Endothelial cell of umbilical vein (primary cell): ENCODE measurements at regions not wholly inside any gene's neighbourhood (a gene's known extent, or its start where the extent isn't known, plus 50 kb on each side); places are given as distances from the start of the nearest gene placed in this dataset.

Experiments
- BruUV-seq: library from RNA; stranded (reverse); fragments of 400-500 nt; replicated peaks from 2 replicates; lab custom pipeline; 2021; lab: Mats Ljungman, UMichigan
- CTCF ChIA-PET: fragments of 300-600, 350-600 bp; sonication (Branson Sonifier 250); formaldehyde crosslinking; loops from one replicate; lab custom pipeline; 2021; ENCODE audit warnings: antibody characterized with exemption, inconsistent platforms; lab: Charles Lee
- POLR2A ChIA-PET: fragments of 300-600, 350-600 bp; sonication (Branson Sonifier 250); formaldehyde crosslinking; loops from one replicate; lab custom pipeline; 2021; ENCODE audit warnings: antibody characterized with exemption, inconsistent platforms; lab: Charles Lee
- DNase-seq: peaks from one replicate; pipeline ENCODE4 v3.0.0-alpha.2; 2011; ENCODE audit warnings: low read depth, low spot score
- FAIRE-seq: peaks from 2 replicates; lab custom pipeline; 2011; peaks lifted over from hg19 to GRCh38; lab: Jason Lieb, UNC
- H2AFZ ChIP-seq: 2 replicates; pipeline ENCODE4 v1.6.0; 2012; ENCODE audit warnings: low read depth, low read length, control low read depth, inconsistent platforms
- H3K27ac ChIP-seq: 2 replicates; pipeline ENCODE4 v1.5.1; 2011; ENCODE audit warnings: low read depth, mild to moderate bottlenecking, control low read depth, low read length, moderate library complexity; ENCODE audit not compliant: insufficient read depth
- H3K27me3 ChIP-seq, 2 experiments: 2 replicates each; pipeline versions ENCODE4 v1.6.0 to v1.6.1; 2011; ENCODE audit warnings: low read length in 2 of 2, mixed read lengths in 1 of 2; ENCODE audit not compliant: control insufficient read depth in 2 of 2, insufficient read depth in 2 of 2
- H3K36me3 ChIP-seq, 2 experiments: 2 replicates in 1 of 2; 3 replicates in 1 of 2; pipeline ENCODE4 v1.5.1; 2011; ENCODE audit warnings: low read length in 2 of 2, mild to moderate bottlenecking in 1 of 2, moderate library complexity in 1 of 2; ENCODE audit not compliant: control insufficient read depth in 2 of 2, insufficient read depth in 2 of 2; ENCODE audit errors: extremely low read depth in 1 of 2
- H3K4me1 ChIP-seq: 3 replicates; pipeline ENCODE4 v1.5.1; 2011; ENCODE audit warnings: mild to moderate bottlenecking, low read length; ENCODE audit not compliant: control insufficient read depth, insufficient read depth; ENCODE audit errors: extremely low read depth
- H3K4me2 ChIP-seq: 2 replicates; pipeline ENCODE4 v1.6.1; 2011; ENCODE audit warnings: low read length, control low read depth, mixed read lengths; ENCODE audit not compliant: insufficient read depth
- H3K4me3 ChIP-seq, 3 experiments: fragments of 200-600 bp in 1 of 3; sonication (generic), shearing (Covaris generic) in 1 of 3; replicated peaks in 1 of 3; 2 replicates each; pipeline ENCODE4 v1.5.1; 2011 to 2016; ENCODE audit warnings: control low read depth in 3 of 3, low read length in 3 of 3, mild to moderate bottlenecking in 2 of 3, inconsistent platforms in 1 of 3, low read depth in 1 of 3, moderate library complexity in 1 of 3; ENCODE audit not compliant: insufficient read depth in 1 of 3
- H3K79me2 ChIP-seq: 2 replicates; pipeline ENCODE4 v1.6.0; 2012; ENCODE audit warnings: low read length, inconsistent platforms; ENCODE audit not compliant: control insufficient read depth, insufficient read depth
- H3K9ac ChIP-seq: replicated peaks from 2 replicates; pipeline ENCODE3; 2011; ENCODE audit warnings: low read length, control low read depth; ENCODE audit not compliant: insufficient read depth; ENCODE audit errors: extremely low read depth
- H3K9me1 ChIP-seq: replicated peaks from 3 replicates; pipeline ENCODE4 v1.6.0; 2011; ENCODE audit warnings: mild to moderate bottlenecking, low read length; ENCODE audit not compliant: control insufficient read depth, insufficient read depth; ENCODE audit errors: extremely low read depth
- H3K9me3 ChIP-seq: replicated peaks from 2 replicates; pipeline ENCODE4 v1.5.1; 2012; ENCODE audit warnings: low read length, inconsistent platforms; ENCODE audit not compliant: control insufficient read depth, insufficient read depth
- H4K20me1 ChIP-seq: replicated peaks from 2 replicates; pipeline ENCODE3; 2011; ENCODE audit warnings: mild to moderate bottlenecking, low read length; ENCODE audit not compliant: control insufficient read depth, insufficient read depth; ENCODE audit errors: extremely low read depth
- CTCF ChIP-seq, 2 donors: IDR thresholded peaks; 1 replicate in 1 of 2; 2 replicates in 1 of 2; pipeline ENCODE4 v1.5.1; 2011; ENCODE audit warnings: low read length in 2 of 2, mild to moderate bottlenecking in 2 of 2, moderate library complexity in 2 of 2, control low read depth in 1 of 2, inconsistent platforms in 1 of 2, low read depth in 1 of 2; ENCODE audit not compliant: insufficient read depth in 1 of 2; ENCODE audit errors: extremely low read depth in 1 of 2
- EZH2 ChIP-seq: IDR thresholded peaks from 2 replicates; pipeline ENCODE4 v1.6.1; 2012; ENCODE audit warnings: borderline replicate concordance, low read depth, mild to moderate bottlenecking, moderate library complexity, low read length, inconsistent platforms; ENCODE audit not compliant: severe bottlenecking
- FOS ChIP-seq: IDR thresholded peaks from 2 replicates; pipeline ENCODE4 v1.6.1; 2011; ENCODE audit warnings: mild to moderate bottlenecking, low read length, moderate library complexity, borderline replicate concordance; ENCODE audit not compliant: insufficient read depth
- GATA2 ChIP-seq: IDR thresholded peaks from 2 replicates; pipeline ENCODE4 v1.7.0; 2011; ENCODE audit warnings: low read depth, mild to moderate bottlenecking, moderate library complexity, mixed read lengths, low read length; ENCODE audit not compliant: insufficient read length, insufficient read depth
- JUN ChIP-seq: IDR thresholded peaks from 2 replicates; pipeline ENCODE4 v1.6.1; 2011; ENCODE audit warnings: borderline replicate concordance, low read depth; ENCODE audit not compliant: insufficient read length, insufficient read depth
- MAX ChIP-seq: IDR thresholded peaks from 2 replicates; pipeline ENCODE4 v1.6.1; 2011; ENCODE audit not compliant: insufficient read depth, insufficient read length
- MYC ChIP-seq: IDR thresholded peaks from one replicate; pipeline ENCODE4 v1.6.1; 2011; ENCODE audit warnings: mild to moderate bottlenecking, low read depth, low read length
- POLR2A ChIP-seq: IDR thresholded peaks from 2 replicates; pipeline ENCODE4 v1.6.1; 2012; ENCODE audit warnings: low read depth, mild to moderate bottlenecking, control low read depth, low read length
- POLR2AphosphoS5 ChIP-seq: IDR thresholded peaks from 2 replicates; pipeline ENCODE4 v1.6.1; 2012; ENCODE audit warnings: low read depth, mild to moderate bottlenecking, control low read depth, low read length, moderate library complexity; ENCODE audit not compliant: insufficient read depth
- dilution Hi-C: fragments of 300-500 bp; cut with MboI; formaldehyde crosslinking; loops from one replicate; pipeline ENCODE4 v1.15.0; 2019; ENCODE audit warnings: low sequenced_read_pairs; ENCODE audit not compliant: extremely low pct_ligation_motif_present
- intact Hi-C: fragments of 100-400 bp; cut with micrococcal nuclease; formaldehyde crosslinking; loops from one replicate; pipeline ENCODE4 v1.10.0; 2022

- ChIA-PET CTCF (no interaction called here), POLR2A (no interaction called here)
- Histone ChIP-seq H2AFZ (no peak overlapping the region), H3K4me1 (no peaks in the 10 kb centered on the region), H3K4me2 (no peak overlapping the region), H3K9ac (no peak overlapping the region), H3K9me3 (peaks cover 2% of the 10 kb centered on the region), H3K9me1 (no peaks in the 10 kb centered on the region), H3K27ac (no peak overlapping the region), H3K4me3 (no peak overlapping the region), H3K36me3 (no peaks in the 10 kb centered on the region), H3K27me3 (no peaks in the 10 kb centered on the region), H4K20me1 (no peaks in the 10 kb centered on the region), H3K79me2 (no peaks in the 10 kb centered on the region)
- DNase-seq = no peak
- intact Hi-C loops (no loop called here), dilution Hi-C loops (no loop called here)
- no TSS peak for BruUV-seq
- TF ChIP-seq EZH2 (no peak), CTCF (IDR thresholded peaks at IDR 0.05; ENCODE audit: extremely low read depth in 1 of 2, insufficient read depth in 1 of 2, low read depth in 1 of 2, low read length in 2 of 2) (no peak), MYC (no peak), JUN (no peak), POLR2AphosphoS5 (no peak)
- no peak for FAIRE-seq
Observed at GRCh38 chr1:5479876-5480646, 512.2 kb downstream of the NPHP4 start.

- Histone ChIP-seq H3K4me2 (no peak overlapping the region), H3K9me1 (no peaks in the 10 kb centered on the region), H3K4me3 (no peak overlapping the region), H3K27ac (no peak overlapping the region), H2AFZ (no peak overlapping the region), H3K79me2 (no peaks in the 10 kb centered on the region), H3K36me3 (no peaks in the 10 kb centered on the region), H3K9me3 (peaks cover 2% of the 10 kb centered on the region), H3K9ac (no peak overlapping the region), H3K4me1 (no peaks in the 10 kb centered on the region), H4K20me1 (no peaks in the 10 kb centered on the region), H3K27me3 (no peaks in the 10 kb centered on the region)
- dilution Hi-C loops = no loop called here
- intact Hi-C loops = no loop called here
- ChIA-PET CTCF (no interaction called here), POLR2A (no interaction called here)
- DNase-seq (no peak), FAIRE-seq (no peak)
- no peak for TF ChIP-seq MYC
- no peak for TF ChIP-seq POLR2A
- no peak for TF ChIP-seq FOS
- TF ChIP-seq EZH2 = no peak
- no peak for TF ChIP-seq MAX
- TF ChIP-seq POLR2AphosphoS5 = no peak
- no peak for TF ChIP-seq GATA2
- no peak for TF ChIP-seq CTCF (IDR thresholded peaks at IDR 0.05; ENCODE audit: extremely low read depth in 1 of 2, insufficient read depth in 1 of 2, low read depth in 1 of 2, low read length in 2 of 2)
- no peak for TF ChIP-seq JUN
- no TSS peak for BruUV-seq
Observed at GRCh38 chr1:5478961-5479360, 513.3 kb downstream of the NPHP4 start.
